ENCODE measurements at regions not wholly inside any gene's neighbourhood (a gene's known extent, or its start where the extent isn't known, plus 50 kb on each side); places are given as distances from the start of the nearest gene placed in this dataset.

DNA sequence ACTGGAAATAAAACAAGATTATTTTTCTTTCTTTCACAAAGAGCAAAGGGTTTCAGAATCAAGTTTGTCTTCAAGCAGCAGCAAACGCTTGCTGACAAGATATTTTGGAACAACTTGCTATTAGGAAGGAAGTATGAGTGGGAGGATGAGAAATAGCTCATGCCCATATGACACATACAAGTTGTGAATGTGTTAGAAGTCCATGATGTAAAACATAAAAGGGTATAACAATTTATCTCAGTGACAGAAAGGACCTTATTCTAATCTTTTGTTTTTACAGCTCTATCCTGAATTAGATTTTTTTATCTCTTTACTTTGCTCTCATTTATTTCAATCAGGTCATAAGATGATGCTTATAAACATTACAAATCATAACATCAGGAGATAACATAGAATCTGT lies 516.6 kb upstream of the MEF2C start:
- Histone ChIP-seq H3K4me3 (replicated peaks; ENCODE audit: insufficient read depth, low read length) (no peak overlapping the region), H3K27ac (replicated peaks) (no peak overlapping the region), H3K27me3 (ENCODE audit: insufficient read depth, poor library complexity, severe bottlenecking) (no peaks in the 10 kb centered on the region)
- no peak for DNase-seq (ENCODE audit: low read depth in 1 of 2, low spot score in 1 of 2)
- TF ChIP-seq SPI1 (IDR thresholded peaks at IDR 0.05; ENCODE audit: borderline replicate concordance, low read depth) (no peak), GABPA (IDR thresholded peaks at IDR 0.05; ENCODE audit: low read depth) (no peak)

DNA sequence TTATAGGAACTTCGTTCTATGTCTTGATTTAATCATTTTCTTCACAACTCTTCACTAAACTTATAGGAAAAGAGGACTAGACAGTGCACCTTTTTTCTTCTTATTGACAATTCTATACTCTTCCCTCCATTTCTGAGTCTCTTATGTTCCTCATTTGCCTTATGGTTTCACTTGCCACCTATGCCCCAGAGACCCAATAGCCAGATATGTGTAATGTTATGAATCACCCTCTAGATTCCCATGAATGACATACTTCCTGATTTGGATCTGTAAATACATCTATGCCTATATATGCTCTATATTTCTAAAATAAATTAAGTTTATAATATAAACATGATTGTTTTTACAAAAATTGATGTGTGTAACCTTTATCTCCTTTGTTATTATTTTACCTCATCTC lies 514.1 kb upstream of the MEF2C start:
- H3K27ac ChIP-seq (replicated peaks): peak overlapping the region; percentile 68
- TF ChIP-seq GABPA (IDR thresholded peaks at IDR 0.05; ENCODE audit: low read depth) (no peak), SPI1 (IDR thresholded peaks at IDR 0.05; ENCODE audit: borderline replicate concordance, low read depth) (no peak), POLR2AphosphoS5 (IDR thresholded peaks at IDR 0.05; ENCODE audit: low read depth) (no peak)
- TF ChIP-seq, protein P1, sequence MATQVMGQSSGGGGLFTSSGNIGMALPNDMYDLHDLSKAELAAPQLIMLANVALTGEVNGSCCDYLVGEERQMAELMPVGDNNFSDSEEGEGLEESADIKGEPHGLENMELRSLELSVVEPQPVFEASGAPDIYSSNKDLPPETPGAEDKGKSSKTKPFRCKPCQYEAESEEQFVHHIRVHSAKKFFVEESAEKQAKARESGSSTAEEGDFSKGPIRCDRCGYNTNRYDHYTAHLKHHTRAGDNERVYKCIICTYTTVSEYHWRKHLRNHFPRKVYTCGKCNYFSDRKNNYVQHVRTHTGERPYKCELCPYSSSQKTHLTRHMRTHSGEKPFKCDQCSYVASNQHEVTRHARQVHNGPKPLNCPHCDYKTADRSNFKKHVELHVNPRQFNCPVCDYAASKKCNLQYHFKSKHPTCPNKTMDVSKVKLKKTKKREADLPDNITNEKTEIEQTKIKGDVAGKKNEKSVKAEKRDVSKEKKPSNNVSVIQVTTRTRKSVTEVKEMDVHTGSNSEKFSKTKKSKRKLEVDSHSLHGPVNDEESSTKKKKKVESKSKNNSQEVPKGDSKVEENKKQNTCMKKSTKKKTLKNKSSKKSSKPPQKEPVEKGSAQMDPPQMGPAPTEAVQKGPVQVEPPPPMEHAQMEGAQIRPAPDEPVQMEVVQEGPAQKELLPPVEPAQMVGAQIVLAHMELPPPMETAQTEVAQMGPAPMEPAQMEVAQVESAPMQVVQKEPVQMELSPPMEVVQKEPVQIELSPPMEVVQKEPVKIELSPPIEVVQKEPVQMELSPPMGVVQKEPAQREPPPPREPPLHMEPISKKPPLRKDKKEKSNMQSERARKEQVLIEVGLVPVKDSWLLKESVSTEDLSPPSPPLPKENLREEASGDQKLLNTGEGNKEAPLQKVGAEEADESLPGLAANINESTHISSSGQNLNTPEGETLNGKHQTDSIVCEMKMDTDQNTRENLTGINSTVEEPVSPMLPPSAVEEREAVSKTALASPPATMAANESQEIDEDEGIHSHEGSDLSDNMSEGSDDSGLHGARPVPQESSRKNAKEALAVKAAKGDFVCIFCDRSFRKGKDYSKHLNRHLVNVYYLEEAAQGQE (IDR thresholded peaks at IDR 0.05; ENCODE audit: insufficient replicate concordance, low read depth): no peak
- TF ChIP-seq, protein P2, sequence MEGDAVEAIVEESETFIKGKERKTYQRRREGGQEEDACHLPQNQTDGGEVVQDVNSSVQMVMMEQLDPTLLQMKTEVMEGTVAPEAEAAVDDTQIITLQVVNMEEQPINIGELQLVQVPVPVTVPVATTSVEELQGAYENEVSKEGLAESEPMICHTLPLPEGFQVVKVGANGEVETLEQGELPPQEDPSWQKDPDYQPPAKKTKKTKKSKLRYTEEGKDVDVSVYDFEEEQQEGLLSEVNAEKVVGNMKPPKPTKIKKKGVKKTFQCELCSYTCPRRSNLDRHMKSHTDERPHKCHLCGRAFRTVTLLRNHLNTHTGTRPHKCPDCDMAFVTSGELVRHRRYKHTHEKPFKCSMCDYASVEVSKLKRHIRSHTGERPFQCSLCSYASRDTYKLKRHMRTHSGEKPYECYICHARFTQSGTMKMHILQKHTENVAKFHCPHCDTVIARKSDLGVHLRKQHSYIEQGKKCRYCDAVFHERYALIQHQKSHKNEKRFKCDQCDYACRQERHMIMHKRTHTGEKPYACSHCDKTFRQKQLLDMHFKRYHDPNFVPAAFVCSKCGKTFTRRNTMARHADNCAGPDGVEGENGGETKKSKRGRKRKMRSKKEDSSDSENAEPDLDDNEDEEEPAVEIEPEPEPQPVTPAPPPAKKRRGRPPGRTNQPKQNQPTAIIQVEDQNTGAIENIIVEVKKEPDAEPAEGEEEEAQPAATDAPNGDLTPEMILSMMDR (IDR thresholded peaks at IDR 0.05; ENCODE audit: insufficient read depth, low read length): no peak
- DNase-seq (ENCODE audit: low read depth in 1 of 2, low spot score in 1 of 2): peak in 1 of 2 experiments; percentile 20
- no peak overlapping the region for H3K4me3 ChIP-seq (replicated peaks; ENCODE audit: insufficient read depth, low read length)
- no peaks in the 10 kb centered on the region for H3K27me3 ChIP-seq (ENCODE audit: insufficient read depth, poor library complexity, severe bottlenecking)

DNA sequence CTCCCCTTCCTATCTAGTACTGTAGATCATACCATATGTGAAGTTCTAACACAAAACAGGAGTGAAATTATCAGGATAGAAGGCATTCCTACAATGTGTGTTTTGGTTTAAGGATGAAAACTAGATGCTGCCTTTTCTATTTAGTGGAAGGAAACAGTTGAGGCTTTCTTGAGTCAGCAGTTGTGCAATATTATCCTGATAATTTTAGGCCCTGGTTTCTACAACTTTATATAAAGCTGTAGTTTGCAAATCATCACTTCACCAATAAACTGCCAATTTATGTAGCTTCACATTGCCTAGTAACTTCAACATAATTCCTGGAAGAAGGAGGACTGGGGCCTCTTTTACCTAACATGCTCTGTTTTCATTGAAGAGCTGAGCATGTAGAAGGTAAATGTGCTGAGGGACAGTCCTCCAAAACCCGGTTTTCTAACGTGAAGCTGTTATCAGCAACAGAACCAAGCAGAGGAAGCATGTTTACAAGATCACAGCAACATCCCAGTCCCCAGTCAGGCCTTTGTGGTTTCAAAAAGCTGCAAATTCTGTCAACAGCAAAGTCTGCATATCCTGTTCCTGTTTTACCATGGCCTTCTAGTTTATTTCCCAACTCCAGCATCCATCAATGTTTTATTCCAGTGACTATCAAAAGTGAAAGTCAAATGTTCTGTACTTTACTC lies 513.4 kb upstream of the MEF2C start:
- peak overlapping the region; percentile 68 for H3K27ac ChIP-seq (replicated peaks)

DNA sequence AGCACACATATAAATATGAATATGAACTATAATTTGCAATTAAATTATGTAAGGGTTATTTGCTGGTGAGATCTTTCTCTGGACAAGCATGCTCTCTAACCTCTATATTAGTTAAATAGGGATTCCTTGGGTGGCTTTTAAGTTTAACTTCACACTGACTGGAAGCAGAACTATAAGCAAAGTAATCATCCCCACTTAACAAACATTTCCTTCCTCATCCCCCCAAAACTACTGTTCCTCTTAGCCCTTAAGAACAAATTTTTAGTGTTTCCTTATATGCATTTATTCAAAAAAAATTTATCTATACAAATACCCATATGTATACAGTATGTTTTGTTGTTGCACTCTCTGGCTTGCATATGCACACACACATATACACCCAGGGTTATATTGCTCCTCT lies 512.1 kb upstream of the MEF2C start:
- no peak for DNase-seq (ENCODE audit: low read depth in 1 of 2, low spot score in 1 of 2)
- TF ChIP-seq GABPA (IDR thresholded peaks at IDR 0.05; ENCODE audit: low read depth): no peak
- TF ChIP-seq, protein P1 (IDR thresholded peaks at IDR 0.05; ENCODE audit: insufficient replicate concordance, low read depth): no peak
- TF ChIP-seq, protein P2 (IDR thresholded peaks at IDR 0.05; ENCODE audit: insufficient read depth, low read length): no peak
- no peak for TF ChIP-seq POLR2AphosphoS5 (IDR thresholded peaks at IDR 0.05; ENCODE audit: low read depth)
- TF ChIP-seq SPI1 (IDR thresholded peaks at IDR 0.05; ENCODE audit: borderline replicate concordance, low read depth): no peak
- H3K27ac ChIP-seq (replicated peaks): peak overlapping the region; percentile 68
- no peaks in the 10 kb centered on the region for H3K27me3 ChIP-seq (ENCODE audit: insufficient read depth, poor library complexity, severe bottlenecking)
- H3K4me3 ChIP-seq (replicated peaks; ENCODE audit: insufficient read depth, low read length): no peak overlapping the region

More for the DNA sequence above, 513.4 kb upstream of the MEF2C start:
- Histone ChIP-seq H3K4me3 (replicated peaks; ENCODE audit: insufficient read depth, low read length) (no peak overlapping the region), H3K27me3 (ENCODE audit: insufficient read depth, poor library complexity, severe bottlenecking) (no peaks in the 10 kb centered on the region)
- peak; percentile 84 for TF ChIP-seq SPI1 (IDR thresholded peaks at IDR 0.05; ENCODE audit: borderline replicate concordance, low read depth)
- TF ChIP-seq GABPA (IDR thresholded peaks at IDR 0.05; ENCODE audit: low read depth): 0 out of 2 replicates have a peak, but pooled peaks have one; percentile 10
- TF ChIP-seq, protein P1 (IDR thresholded peaks at IDR 0.05; ENCODE audit: insufficient replicate concordance, low read depth): no peak
- DNase-seq (ENCODE audit: low read depth in 1 of 2, low spot score in 1 of 2): peak in 1 of 2 experiments; percentile 70
